HG03439 (cell line): ENCODE measurements at regions not wholly inside any gene's neighbourhood (a gene's known extent, or its start where the extent isn't known, plus 50 kb on each side); places are given as distances from the start of the nearest gene placed in this dataset.
"Not testable (repeated sequence)": the region's sequence is repeated elsewhere in the genome, so short reads cannot be mapped to it uniquely, and the experiment has no call there.

Source experiments
- ATAC-seq: cut with Tn5 transposase; IDR thresholded peaks from one replicate; pipeline ENCODE4 v1.9.1; 2021; ENCODE audit warnings: mild to moderate bottlenecking, moderate library complexity; ENCODE audit not compliant: unreplicated experiment

GRCh38 chr6:20340068-20340848 lies 61.4 kb upstream of the E2F3 start:
- no peak for ATAC-seq

GRCh38 chr6:20341096-20341495 lies 60.6 kb upstream of the E2F3 start:
- no peak for ATAC-seq

- no peak for ATAC-seq
Measured at GRCh38 chr6:20341564-20341963, 60.1 kb upstream of the E2F3 start.

- not testable (repeated sequence) for ATAC-seq
Measured at GRCh38 chr6:20346948-20347347, 54.7 kb upstream of the E2F3 start.

GRCh38 chr6:20348041-20348440 lies 53.6 kb upstream of the E2F3 start:
- ATAC-seq = no peak

GRCh38 chr6:20349225-20349624 lies 52.5 kb upstream of the E2F3 start:
- ATAC-seq = no peak

GRCh38 chr6:20350215-20350614 lies 51.5 kb upstream of the E2F3 start:
- no peak for ATAC-seq

- no peak for ATAC-seq
Measured at GRCh38 chr6:20351534-20351933, 50.1 kb upstream of the E2F3 start.
